ENCODE measurements at regions not wholly inside any gene's neighbourhood (a gene's known extent, or its start where the extent isn't known, plus 50 kb on each side); places are given as distances from the start of the nearest gene placed in this dataset.

DNA sequence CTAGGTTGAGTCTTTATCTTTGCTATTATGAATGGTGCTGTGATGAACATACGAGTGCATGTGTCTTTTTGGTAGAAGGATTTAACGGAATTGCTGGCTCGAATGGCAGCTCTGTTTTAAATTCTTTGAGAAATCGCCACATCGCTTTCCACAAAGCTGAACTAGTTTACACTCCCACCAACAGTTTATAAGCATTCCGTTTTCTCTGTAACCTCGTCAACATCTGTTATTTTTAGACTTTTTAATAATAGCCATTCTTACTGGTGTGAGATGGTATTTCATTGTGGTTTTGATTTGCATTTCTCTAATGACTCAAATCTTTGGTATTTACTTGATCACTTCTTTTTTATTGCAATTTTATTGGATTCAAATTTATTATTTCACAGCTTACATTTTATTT, 117.4 kb upstream of the HDGFL1 start:
- H3K4me3 Mint-ChIP-seq, result no peak overlapping the region
- no peaks in the 10 kb centered on the region for H3K36me3 Mint-ChIP-seq (ENCODE audit: low read depth)
- H3K27me3 Mint-ChIP-seq, result no peaks in the 10 kb centered on the region
- H3K4me1 Mint-ChIP-seq (ENCODE audit: low read depth), result no peaks in the 10 kb centered on the region
- H3K9me3 Mint-ChIP-seq, result peaks cover 30% of the 10 kb centered on the region
- H3K27ac Mint-ChIP-seq, result no peak overlapping the region
- intact Hi-C loops (cut with micrococcal nuclease), result no loop called here

DNA sequence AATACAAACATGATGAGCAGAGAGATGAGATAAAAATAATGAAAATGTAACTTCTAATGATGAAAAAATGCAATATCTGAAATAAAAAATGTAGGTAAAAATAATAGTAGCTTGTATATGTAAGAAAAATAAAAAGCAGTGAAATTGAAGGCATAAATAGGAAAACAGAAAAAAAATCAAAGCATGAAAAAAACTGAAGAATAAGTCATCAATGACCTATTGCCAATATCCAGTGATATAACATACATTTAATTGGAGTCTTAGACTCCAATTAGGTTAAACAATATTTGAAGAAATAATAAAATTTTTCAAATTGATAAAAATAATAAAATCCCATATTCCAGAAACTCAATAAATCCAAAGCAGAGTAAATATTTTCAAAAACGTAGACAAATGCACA, 114.0 kb upstream of the HDGFL1 start:
- Mint-ChIP-seq H3K36me3 (ENCODE audit: low read depth) (no peaks in the 10 kb centered on the region), H3K4me3 (no peak overlapping the region), H3K27me3 (no peaks in the 10 kb centered on the region), H3K4me1 (ENCODE audit: low read depth) (no peaks in the 10 kb centered on the region), H3K9me3 (peaks cover 30% of the 10 kb centered on the region), H3K27ac (no peak overlapping the region)
- intact Hi-C loops (cut with micrococcal nuclease), result no loop called here

DNA sequence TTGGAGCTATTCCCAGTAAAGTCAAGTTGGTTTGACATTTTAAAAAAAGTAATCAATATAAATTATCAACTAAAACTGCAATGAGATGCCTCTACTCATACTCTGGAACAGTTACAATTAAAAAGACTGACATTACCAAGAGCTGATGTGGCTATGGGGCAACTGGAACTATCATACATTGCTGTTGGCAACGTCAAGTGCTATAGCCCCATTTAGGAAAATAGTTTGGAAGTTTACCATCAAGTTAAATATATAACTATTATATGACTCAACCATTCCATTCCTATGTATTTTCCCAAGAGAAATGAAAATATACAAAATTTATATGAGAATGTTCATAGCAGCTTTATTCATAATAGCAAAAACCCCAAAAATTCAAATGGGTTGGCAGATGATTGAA, 111.4 kb upstream of the HDGFL1 start:
- H3K4me1 Mint-ChIP-seq (ENCODE audit: low read depth), result no peaks in the 10 kb centered on the region
- intact Hi-C loops (cut with micrococcal nuclease), result no loop called here
- no peaks in the 10 kb centered on the region for H3K36me3 Mint-ChIP-seq (ENCODE audit: low read depth)
- H3K4me3 Mint-ChIP-seq, result no peak overlapping the region
- peaks cover 15% of the 10 kb centered on the region for H3K9me3 Mint-ChIP-seq
- H3K27me3 Mint-ChIP-seq, result no peaks in the 10 kb centered on the region
- H3K27ac Mint-ChIP-seq, result no peak overlapping the region

DNA sequence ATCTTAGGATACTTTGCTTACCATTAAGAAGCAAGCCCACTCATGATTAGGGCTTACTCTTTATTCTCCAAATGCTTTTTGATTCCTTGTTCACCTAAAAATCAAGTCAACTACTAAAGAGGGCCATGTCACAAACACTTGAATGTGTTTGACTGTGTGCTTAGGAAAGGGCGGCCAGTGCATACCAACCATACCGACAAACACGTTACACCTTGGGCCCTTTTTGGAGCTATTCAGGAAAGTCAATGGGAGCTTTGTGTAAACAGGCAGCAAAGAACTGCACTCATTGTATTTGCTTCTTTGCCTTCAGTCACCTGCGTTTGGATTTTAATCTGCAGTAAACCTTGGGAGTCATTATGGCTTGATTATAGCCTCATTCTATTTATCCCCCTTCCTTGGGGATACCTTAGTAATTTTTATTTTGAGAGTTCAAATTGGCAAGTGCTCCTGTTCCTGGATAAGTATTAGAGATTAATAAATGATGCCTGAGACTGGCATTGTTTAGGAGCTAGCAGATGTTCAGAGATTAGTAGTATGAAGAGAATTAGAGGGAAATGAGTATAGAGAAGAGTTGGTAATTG, 102.6 kb upstream of the HDGFL1 start:
- peaks cover 6% of the 10 kb centered on the region for H3K4me1 Mint-ChIP-seq (ENCODE audit: low read depth)
- no peak overlapping the region for H3K27ac Mint-ChIP-seq
- intact Hi-C loops (cut with micrococcal nuclease), result no loop called here
- H3K4me3 Mint-ChIP-seq, result no peak overlapping the region
- peaks cover 18% of the 10 kb centered on the region for H3K9me3 Mint-ChIP-seq
- no peaks in the 10 kb centered on the region for H3K36me3 Mint-ChIP-seq (ENCODE audit: low read depth)
- no peaks in the 10 kb centered on the region for H3K27me3 Mint-ChIP-seq

DNA sequence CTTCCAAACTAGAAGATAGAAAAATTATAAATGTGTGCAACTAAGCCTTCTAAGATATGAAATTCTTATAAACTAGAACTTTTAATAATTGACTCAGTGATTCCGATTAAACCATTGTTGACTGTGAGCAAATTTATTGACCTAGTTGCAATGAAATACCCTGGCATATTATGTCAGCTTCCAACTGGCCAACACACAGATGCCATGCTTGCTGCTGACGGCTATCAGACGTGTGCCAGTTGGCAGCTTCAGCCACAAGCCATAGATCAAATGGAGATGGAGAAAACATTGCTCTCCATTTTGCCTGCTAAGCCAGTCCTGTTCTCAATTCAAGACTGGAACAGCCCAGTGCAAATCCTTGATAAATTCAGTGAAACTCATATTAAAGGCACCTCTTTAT, 101.7 kb upstream of the HDGFL1 start:
- H3K4me1 Mint-ChIP-seq (ENCODE audit: low read depth), result peaks cover 6% of the 10 kb centered on the region
- peaks cover 18% of the 10 kb centered on the region for H3K9me3 Mint-ChIP-seq
- no peaks in the 10 kb centered on the region for H3K36me3 Mint-ChIP-seq (ENCODE audit: low read depth)
- H3K27ac Mint-ChIP-seq, result no peak overlapping the region
- H3K4me3 Mint-ChIP-seq, result no peak overlapping the region
- intact Hi-C loops (cut with micrococcal nuclease), result no loop called here
- no peaks in the 10 kb centered on the region for H3K27me3 Mint-ChIP-seq

DNA sequence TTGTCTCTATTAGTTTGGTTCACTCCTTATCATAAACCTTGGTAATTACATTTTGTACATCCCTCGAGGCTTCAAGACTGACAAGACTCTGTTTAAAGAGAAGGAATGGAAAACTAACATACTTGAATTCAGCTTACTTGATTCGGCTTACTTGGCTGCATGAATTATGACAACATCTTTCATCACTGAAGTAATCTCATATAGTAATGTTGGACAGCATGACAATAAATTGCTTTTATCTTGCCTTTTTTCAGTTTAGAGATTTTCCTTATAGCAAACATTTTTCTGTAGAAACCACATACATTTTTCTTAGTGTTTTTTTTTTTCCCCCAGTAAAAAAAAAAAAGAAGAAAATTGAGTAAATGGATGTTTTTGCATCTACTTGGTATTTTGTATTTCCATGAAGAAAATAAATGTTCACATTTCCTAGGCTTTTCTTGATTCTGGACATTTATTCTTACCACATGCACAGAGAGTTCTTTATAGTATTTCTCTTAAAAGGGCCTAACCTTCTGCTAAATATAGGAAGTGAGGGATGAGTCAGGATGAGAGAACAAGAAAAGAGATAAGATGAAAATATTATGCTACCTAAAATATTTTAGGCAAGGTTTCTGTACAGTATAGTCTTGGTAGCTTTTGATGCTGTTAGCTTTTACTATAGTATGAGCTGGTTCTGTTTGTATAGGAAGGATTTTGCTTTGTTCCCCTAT, 101.0 kb upstream of the HDGFL1 start:
- peaks cover 6% of the 10 kb centered on the region for H3K4me1 Mint-ChIP-seq (ENCODE audit: low read depth)
- no peak overlapping the region for H3K4me3 Mint-ChIP-seq
- H3K9me3 Mint-ChIP-seq, result peaks cover 18% of the 10 kb centered on the region
- no peaks in the 10 kb centered on the region for H3K36me3 Mint-ChIP-seq (ENCODE audit: low read depth)
- intact Hi-C loops (cut with micrococcal nuclease), result no loop called here
- no peak overlapping the region for H3K27ac Mint-ChIP-seq
- H3K27me3 Mint-ChIP-seq, result no peaks in the 10 kb centered on the region

DNA sequence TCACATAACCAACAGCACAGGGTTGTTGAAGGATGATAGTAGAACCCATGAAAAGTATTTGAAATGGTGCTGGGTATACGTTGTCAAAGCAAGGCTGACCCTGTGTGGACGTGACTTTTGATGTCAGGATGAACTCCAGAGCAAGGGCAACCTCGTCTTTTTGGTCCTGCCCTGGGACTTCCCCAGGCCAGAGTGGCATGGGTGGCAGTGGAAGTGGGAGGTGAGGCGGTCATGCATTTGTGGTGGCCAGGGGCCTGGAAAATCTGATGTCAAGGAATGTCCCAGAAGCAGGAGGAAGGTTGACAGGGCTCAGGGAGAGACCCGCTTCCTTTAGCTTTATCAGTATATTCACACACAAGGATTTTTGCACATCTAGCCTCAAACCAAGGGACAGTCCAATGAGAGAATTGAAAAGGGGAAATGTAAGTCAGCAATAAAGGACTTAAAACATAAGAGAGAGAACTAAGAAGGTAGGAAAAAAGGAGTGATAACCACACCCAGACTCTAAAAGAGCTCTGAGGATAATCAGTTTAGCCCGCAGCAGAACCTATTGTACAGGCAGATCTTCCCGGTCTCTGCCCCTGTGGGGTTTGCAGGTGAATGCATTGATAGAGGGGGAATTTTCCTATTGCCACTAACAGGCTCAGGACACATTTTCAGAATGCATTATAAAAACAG, 98.8 kb upstream of the HDGFL1 start:
- Mint-ChIP-seq H3K4me3 (no peak overlapping the region), H3K36me3 (ENCODE audit: low read depth) (no peaks in the 10 kb centered on the region), H3K9me3 (peaks cover 2% of the 10 kb centered on the region), H3K27ac (no peak overlapping the region), H3K4me1 (ENCODE audit: low read depth) (peaks cover 6% of the 10 kb centered on the region), H3K27me3 (no peaks in the 10 kb centered on the region)
- intact Hi-C loops (cut with micrococcal nuclease), result no loop called here

DNA sequence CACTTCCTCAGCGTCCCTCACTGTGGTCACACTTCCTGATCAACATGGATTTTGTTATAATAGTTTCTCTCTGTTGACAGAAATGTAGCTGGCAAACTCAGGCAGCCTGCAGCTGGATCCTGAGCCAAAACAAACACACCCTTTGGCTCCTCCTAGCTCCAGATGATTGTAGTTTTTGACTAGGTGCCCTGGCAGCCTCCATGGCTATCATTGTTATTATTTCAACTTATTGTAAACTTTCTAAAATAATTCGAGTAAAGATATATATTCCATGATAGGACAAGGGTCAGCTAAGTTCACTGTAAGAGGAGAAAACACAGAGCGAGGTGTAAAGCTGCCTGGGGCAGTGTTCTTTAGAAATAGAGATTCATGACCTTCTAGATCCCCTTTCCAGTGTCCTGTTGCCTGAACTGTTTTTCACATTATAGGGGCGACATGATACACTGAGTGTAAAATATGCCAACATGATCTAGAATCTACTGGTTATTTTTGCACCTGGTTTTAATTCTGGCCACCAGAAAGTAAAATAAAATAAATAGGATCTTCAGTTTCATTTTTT, 98.2 kb upstream of the HDGFL1 start:
- Mint-ChIP-seq H3K27ac (no peak overlapping the region), H3K27me3 (no peaks in the 10 kb centered on the region), H3K4me3 (no peak overlapping the region), H3K9me3 (no peaks in the 10 kb centered on the region), H3K4me1 (ENCODE audit: low read depth) (peaks cover 6% of the 10 kb centered on the region), H3K36me3 (ENCODE audit: low read depth) (no peaks in the 10 kb centered on the region)
- intact Hi-C loops (cut with micrococcal nuclease), result no loop called here

DNA sequence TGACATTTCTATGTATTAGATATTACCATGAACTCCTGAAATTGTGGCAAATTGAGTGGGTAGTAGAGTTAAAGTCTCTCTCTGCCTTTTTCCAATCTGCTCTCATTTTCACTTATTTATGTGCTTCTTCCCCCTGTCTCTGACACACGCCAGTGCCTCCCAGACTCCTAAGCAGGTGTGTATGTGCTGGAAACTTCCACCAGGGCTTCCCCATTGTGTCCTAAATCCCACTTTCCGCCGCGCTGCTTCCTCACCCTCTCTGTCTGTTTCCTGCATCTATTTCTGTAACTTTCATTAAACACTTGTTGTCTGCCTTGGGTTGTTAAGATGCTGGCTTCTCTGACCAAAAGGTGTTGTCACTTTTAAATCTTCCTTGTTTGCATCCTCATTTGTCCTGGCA, 97.6 kb upstream of the HDGFL1 start:
- Mint-ChIP-seq H3K36me3 (ENCODE audit: low read depth) (no peaks in the 10 kb centered on the region), H3K4me1 (ENCODE audit: low read depth) (peaks cover 6% of the 10 kb centered on the region), H3K27ac (no peak overlapping the region), H3K4me3 (no peak overlapping the region), H3K9me3 (no peaks in the 10 kb centered on the region), H3K27me3 (no peaks in the 10 kb centered on the region)
- intact Hi-C loops (cut with micrococcal nuclease), result loop anchor here (1.0 kb wide), 1 partner anchor 17 kb away; no protein-coding TSS in a partner anchor

DNA sequence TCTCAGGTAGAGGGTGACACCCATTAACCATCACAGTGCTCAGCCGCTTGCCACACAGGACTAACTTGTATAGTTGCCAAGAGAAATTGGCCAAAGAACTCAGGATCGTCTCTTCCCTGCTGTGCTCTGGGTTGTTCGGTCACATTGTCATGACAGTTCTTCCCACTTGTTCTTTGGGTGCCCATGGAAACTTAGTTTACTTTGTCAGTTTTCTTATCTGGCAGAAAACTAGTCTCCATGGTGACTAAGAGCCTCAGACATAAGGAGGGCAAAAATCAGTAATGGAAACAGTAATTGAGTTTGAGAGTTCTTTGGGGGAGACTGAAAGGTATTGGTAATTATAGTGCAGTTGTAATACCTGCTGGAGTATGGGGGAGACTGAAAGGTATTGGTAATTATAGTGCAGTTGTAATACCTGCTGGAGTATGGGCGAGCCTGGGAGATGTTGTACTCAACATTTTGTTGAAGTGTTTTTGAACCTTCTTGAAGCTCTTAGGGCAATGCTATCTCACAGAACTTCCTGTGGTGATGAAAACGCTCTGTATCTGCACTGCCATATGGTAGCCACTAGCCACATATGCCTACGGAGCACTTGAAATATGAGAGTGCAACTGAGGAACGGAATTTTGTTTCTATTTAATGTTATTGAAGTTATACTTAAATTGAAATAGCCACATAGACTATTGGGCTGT, 95.2 kb upstream of the HDGFL1 start:
- no peaks in the 10 kb centered on the region for H3K27me3 Mint-ChIP-seq
- no peak overlapping the region for H3K4me3 Mint-ChIP-seq
- intact Hi-C loops (cut with micrococcal nuclease), result no loop called here
- no peak overlapping the region for H3K27ac Mint-ChIP-seq
- no peaks in the 10 kb centered on the region for H3K9me3 Mint-ChIP-seq
- no peaks in the 10 kb centered on the region for H3K36me3 Mint-ChIP-seq (ENCODE audit: low read depth)
- peaks cover 6% of the 10 kb centered on the region for H3K4me1 Mint-ChIP-seq (ENCODE audit: low read depth)

DNA sequence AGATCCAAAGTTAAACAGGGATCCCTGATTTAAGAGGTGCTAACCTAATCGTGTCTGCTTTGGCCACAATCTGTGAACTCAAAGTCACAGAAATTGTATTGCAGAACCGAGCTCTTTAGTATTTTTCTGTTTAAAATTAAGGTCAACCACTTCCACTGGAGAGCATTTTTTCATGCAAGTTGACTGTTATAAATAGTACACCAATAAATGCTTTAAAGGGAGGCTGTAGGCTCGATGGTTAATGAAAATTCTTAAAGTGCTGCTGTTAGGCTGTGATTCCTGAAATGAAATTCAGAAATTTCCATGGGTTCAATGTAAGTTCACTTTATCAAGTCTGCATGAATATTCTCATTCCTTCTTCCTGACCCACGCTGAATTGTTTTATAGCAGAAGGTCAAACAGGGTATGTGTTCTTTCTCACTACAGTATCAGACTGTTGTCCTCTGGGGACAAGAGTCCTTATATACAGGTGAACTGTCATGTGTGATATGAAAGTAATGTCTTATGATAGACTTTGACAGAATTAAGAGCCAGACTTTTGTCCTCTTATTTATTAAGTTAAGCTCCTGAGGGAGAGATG, 92.5 kb upstream of the HDGFL1 start:
- Mint-ChIP-seq H3K27me3 (no peaks in the 10 kb centered on the region), H3K36me3 (ENCODE audit: low read depth) (no peaks in the 10 kb centered on the region), H3K4me3 (no peak overlapping the region), H3K9me3 (peaks cover 14% of the 10 kb centered on the region), H3K4me1 (ENCODE audit: low read depth) (no peaks in the 10 kb centered on the region), H3K27ac (no peak overlapping the region)
- intact Hi-C loops (cut with micrococcal nuclease), result no loop called here

DNA sequence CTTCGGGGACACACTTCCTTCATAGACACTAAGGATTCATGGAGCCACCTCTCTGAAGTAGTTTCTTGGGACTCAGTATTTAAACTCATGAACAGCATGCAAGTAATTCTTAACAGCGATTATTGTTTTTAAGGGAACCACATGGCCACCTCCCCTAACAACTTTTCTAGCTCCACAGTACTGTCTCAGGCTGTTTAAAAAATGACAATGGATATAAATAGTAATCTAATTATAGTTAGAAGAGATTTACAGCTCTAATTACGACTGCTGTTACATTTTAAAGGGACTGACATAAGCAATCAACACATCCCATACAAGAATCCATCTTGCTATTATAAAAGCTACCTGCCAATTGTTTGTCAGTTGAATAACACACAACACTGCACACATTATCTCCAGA, 72.1 kb upstream of the HDGFL1 start:
- no peaks in the 10 kb centered on the region for H3K9me3 Mint-ChIP-seq
- H3K27me3 Mint-ChIP-seq, result no peaks in the 10 kb centered on the region
- no peaks in the 10 kb centered on the region for H3K4me1 Mint-ChIP-seq (ENCODE audit: low read depth)
- no peaks in the 10 kb centered on the region for H3K36me3 Mint-ChIP-seq (ENCODE audit: low read depth)
- no peak overlapping the region for H3K27ac Mint-ChIP-seq
- H3K4me3 Mint-ChIP-seq, result no peak overlapping the region
- intact Hi-C loops (cut with micrococcal nuclease), result no loop called here

DNA sequence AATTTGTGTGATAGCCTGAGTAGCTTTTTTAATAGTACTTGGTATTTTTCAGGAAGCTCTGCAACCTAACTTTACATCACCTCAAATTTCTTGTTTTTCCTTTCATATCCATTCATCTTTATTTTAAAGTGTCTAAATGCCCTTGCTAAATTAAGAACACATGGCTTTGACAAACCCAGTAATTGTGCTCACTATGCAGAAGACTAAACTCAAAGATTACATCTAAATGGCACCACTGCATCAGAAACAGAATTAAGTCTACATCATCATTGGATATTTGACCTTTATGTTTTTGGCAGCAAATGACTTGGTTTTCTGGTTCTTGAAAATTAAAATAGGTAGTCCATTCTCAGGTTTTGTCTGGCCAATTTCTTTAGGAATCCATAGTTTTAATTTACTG, 69.6 kb upstream of the HDGFL1 start:
- intact Hi-C loops (cut with micrococcal nuclease), result no loop called here
- H3K9me3 Mint-ChIP-seq, result no peaks in the 10 kb centered on the region
- H3K27me3 Mint-ChIP-seq, result no peaks in the 10 kb centered on the region
- H3K4me1 Mint-ChIP-seq (ENCODE audit: low read depth), result no peaks in the 10 kb centered on the region
- no peaks in the 10 kb centered on the region for H3K36me3 Mint-ChIP-seq (ENCODE audit: low read depth)
- H3K4me3 Mint-ChIP-seq, result no peak overlapping the region
- no peak overlapping the region for H3K27ac Mint-ChIP-seq

DNA sequence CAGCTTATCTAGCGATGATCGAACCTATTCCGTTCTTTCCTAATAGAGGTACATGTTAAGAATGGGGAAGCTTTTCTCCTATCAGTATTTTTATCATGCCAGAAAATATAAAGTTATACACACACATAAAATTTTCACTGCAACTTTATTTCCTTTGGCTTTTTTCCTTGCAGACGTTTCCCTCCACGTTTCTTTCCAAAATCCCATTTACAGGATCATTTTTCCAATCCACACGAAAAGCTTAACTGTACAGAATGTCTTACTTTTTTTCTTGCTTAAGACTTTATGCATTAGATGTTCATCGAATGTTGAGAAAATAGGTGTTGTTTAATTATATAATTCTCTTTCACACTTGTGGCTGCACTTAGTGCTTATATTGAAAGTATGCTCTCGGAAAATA, 62.9 kb upstream of the HDGFL1 start:
- Mint-ChIP-seq H3K9me3 (no peaks in the 10 kb centered on the region), H3K36me3 (ENCODE audit: low read depth) (no peaks in the 10 kb centered on the region), H3K4me3 (no peak overlapping the region), H3K27ac (no peak overlapping the region), H3K27me3 (no peaks in the 10 kb centered on the region), H3K4me1 (ENCODE audit: low read depth) (no peaks in the 10 kb centered on the region)
- intact Hi-C loops (cut with micrococcal nuclease), result no loop called here

Measured in dendritic cell treated with granulocyte-macrophage colony-stimulating factor and Interleukin-4, amounts not matched to agents 40 ng/mL and 50 ng/mL, for 4 days (primary cell).